GM19438 (cell line): ENCODE measurements at regions not wholly inside any gene's neighbourhood (a gene's known extent, or its start where the extent isn't known, plus 50 kb on each side); places are given as distances from the start of the nearest gene placed in this dataset.
"Not testable (repeated sequence)": the region's sequence is repeated elsewhere in the genome, so short reads cannot be mapped to it uniquely, and the experiment has no call there.

Source experiments
- ATAC-seq: cut with Tn5 transposase; IDR thresholded peaks from one replicate; pipeline ENCODE4 v1.9.1; 2021; ENCODE audit warnings: low read depth; ENCODE audit not compliant: unreplicated experiment

GRCh38 chr4:36582198-36582597 is 300.8 kb downstream of the DTHD1 start:
- no peak for ATAC-seq

GRCh38 chr4:36587909-36588472 is 306.6 kb downstream of the DTHD1 start:
- ATAC-seq: no peak

- no peak for ATAC-seq
Measured at GRCh38 chr4:36590343-36590742, 308.9 kb downstream of the DTHD1 start.

- no peak for ATAC-seq
Measured at GRCh38 chr4:36601864-36602495, 320.6 kb downstream of the DTHD1 start.

- ATAC-seq: no peak
Measured at GRCh38 chr4:36609661-36610060, 328.2 kb downstream of the DTHD1 start.

- no peak for ATAC-seq
Measured at GRCh38 chr4:36610628-36611027, 329.2 kb downstream of the DTHD1 start.

GRCh38 chr4:36613142-36613541 is 331.7 kb downstream of the DTHD1 start:
- not testable (repeated sequence) for ATAC-seq

- no peak for ATAC-seq
Measured at GRCh38 chr4:36614011-36614410, 332.6 kb downstream of the DTHD1 start.

GRCh38 chr4:36618102-36618501 is 336.7 kb downstream of the DTHD1 start:
- ATAC-seq: no peak

GRCh38 chr4:36624030-36624429 is 342.6 kb downstream of the DTHD1 start:
- ATAC-seq: no peak

- no peak for ATAC-seq
Measured at GRCh38 chr4:36638273-36638811, 356.9 kb downstream of the DTHD1 start.

GRCh38 chr4:36640876-36641275 is 359.5 kb downstream of the DTHD1 start:
- no peak for ATAC-seq

GRCh38 chr4:36651253-36651652 is 369.8 kb downstream of the DTHD1 start:
- peak; percentile 93 for ATAC-seq

GRCh38 chr4:36652857-36653256 is 371.4 kb downstream of the DTHD1 start:
- no peak for ATAC-seq

GRCh38 chr4:36665985-36666527 is 384.6 kb downstream of the DTHD1 start:
- no peak for ATAC-seq

GRCh38 chr4:36675436-36675835 is 394.0 kb downstream of the DTHD1 start:
- no peak for ATAC-seq

GRCh38 chr4:36676139-36677050 is 395.0 kb downstream of the DTHD1 start:
- ATAC-seq: no peak

GRCh38 chr4:36677112-36677511 is 395.7 kb downstream of the DTHD1 start:
- ATAC-seq: no peak

GRCh38 chr4:36677874-36678273 is 396.5 kb downstream of the DTHD1 start:
- no peak for ATAC-seq

- ATAC-seq: no peak
Measured at GRCh38 chr4:36687681-36688080, 406.3 kb downstream of the DTHD1 start.

GRCh38 chr4:36692586-36692985 is 411.2 kb downstream of the DTHD1 start:
- ATAC-seq: no peak
